ENCODE measurements at regions not wholly inside any gene's neighbourhood (a gene's known extent, or its start where the extent isn't known, plus 50 kb on each side); places are given as distances from the start of the nearest gene placed in this dataset.

DNA sequence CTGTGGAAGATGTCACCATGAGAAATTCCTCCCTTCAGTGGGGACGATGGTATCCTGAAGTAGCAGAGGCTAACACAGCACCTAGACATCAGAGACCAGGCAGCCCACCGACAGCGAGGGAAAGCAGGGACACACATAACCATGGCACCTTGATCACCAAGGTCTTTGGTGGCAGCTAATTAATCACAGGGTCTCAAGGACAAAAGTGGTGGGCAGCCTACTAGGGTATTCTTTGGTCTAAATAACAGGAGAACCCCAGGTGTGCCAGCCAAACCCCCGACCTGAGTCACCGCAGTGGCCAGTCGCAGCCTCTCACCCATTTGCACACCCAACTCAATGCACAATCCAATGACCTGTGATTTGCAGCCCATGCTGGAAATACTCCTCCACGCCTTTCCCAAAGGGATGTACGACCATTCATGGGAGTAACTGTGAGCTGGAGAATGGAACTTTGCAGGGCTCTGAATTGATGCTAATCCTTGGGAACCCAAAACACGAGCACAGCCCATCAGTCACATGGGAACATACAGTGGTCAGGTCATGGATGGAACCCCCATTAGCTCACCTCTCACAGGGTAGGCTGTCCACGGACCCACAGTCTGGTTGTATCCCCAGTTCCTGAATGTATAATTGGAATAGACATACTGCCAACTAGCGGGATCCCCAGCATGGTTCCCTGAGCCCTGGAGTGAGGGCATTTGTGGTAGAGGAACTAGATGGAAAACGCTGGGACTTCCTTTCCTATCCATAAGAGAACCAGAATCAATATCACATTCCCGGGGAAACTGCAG is 58.7 kb upstream of the C14orf180 start:
- no peaks in the 10 kb centered on the region for H3K36me3 ChIP-seq (ENCODE audit: insufficient read depth, low read length, poor library complexity, severe bottlenecking)
- POLR2A ChIA-PET (ENCODE audit: low non-redundant PET) = no interaction called here
- H3K4me1 ChIP-seq (ENCODE audit: insufficient read depth, low read length, poor library complexity, severe bottlenecking) = no peaks in the 10 kb centered on the region
- TF ChIP-seq, protein P1, sequence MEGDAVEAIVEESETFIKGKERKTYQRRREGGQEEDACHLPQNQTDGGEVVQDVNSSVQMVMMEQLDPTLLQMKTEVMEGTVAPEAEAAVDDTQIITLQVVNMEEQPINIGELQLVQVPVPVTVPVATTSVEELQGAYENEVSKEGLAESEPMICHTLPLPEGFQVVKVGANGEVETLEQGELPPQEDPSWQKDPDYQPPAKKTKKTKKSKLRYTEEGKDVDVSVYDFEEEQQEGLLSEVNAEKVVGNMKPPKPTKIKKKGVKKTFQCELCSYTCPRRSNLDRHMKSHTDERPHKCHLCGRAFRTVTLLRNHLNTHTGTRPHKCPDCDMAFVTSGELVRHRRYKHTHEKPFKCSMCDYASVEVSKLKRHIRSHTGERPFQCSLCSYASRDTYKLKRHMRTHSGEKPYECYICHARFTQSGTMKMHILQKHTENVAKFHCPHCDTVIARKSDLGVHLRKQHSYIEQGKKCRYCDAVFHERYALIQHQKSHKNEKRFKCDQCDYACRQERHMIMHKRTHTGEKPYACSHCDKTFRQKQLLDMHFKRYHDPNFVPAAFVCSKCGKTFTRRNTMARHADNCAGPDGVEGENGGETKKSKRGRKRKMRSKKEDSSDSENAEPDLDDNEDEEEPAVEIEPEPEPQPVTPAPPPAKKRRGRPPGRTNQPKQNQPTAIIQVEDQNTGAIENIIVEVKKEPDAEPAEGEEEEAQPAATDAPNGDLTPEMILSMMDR (conservative IDR thresholded peaks at IDR 0.05; ENCODE audit: low read depth, low read length) = no peak
- TF ChIP-seq EZH2 (IDR thresholded peaks at IDR 0.05; ENCODE audit: borderline replicate concordance, low read depth, low read length, poor library complexity, severe bottlenecking) = no peak
- no TSS peak for BruUV-seq (replicated peaks)
- CTCF ChIA-PET = no interaction called here
- no peak for DNase-seq (ENCODE audit: low spot score)
- no peak overlapping the region for H3K27ac ChIP-seq (ENCODE audit: low read depth, low read length, poor library complexity, severe bottlenecking)
- intact Hi-C loops (cut with micrococcal nuclease; ENCODE audit: unreplicated experiment) = no loop called here
- no peak overlapping the region for H3K4me3 ChIP-seq (ENCODE audit: low read depth, low read length, poor library complexity, severe bottlenecking)
- H3K27me3 ChIP-seq (replicated peaks; ENCODE audit: insufficient read depth, low read depth, low read length, poor library complexity) = no peaks in the 10 kb centered on the region
- no peaks in the 10 kb centered on the region for H3K9me3 ChIP-seq (ENCODE audit: low read depth, low read length, poor library complexity, severe bottlenecking)

DNA sequence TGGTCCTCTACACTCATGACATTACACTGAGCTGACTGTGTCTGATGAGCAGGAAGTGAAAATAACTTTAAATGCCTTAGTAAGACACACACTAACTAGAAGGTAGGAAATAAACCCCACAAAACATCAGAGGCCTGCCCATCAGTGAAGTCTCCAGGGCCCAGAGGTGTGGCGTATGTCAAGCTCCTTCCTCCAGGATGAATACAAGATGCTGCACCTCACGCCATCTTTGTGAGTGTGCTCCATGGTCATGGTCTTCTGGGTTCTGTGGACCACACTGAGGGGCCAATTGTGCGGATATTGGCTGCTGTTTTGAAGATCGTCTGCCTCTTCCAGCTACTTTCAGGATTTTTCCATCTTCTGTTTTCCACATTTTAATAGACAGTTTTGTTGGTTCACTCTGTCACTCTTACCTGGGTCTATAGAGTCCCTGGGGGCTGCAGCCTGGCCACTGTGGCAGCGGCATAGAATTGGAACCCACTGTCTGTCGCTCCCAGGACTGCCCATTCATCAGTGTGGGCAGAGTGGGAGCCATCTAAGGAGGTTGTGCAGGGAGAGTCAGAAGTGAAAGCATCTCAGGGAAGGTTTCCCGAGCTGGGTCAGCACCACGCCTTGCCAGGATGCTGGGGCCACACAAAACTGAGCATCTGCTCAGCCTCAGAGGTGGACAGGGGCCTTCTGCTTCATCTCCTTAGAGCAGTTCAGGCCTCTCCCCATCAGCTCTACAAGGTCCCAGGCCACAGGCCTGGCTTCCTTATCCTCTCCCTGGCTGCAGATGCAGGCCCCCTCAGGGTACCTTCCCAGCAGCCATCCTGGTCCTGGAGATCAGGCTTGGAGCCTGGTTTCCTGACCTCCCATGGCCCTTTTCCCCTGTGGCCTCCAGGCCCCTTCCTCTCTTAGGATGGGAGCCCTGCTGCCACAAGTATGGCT is 57.5 kb upstream of the C14orf180 start:
- BruUV-seq (replicated peaks) = no TSS peak
- DNase-seq (ENCODE audit: low spot score) = no peak
- ChIA-PET CTCF (no interaction called here), POLR2A (ENCODE audit: low non-redundant PET) (no interaction called here)
- H3K36me3 ChIP-seq (ENCODE audit: insufficient read depth, low read length, poor library complexity, severe bottlenecking) = no peaks in the 10 kb centered on the region
- H3K4me3 ChIP-seq (ENCODE audit: low read depth, low read length, poor library complexity, severe bottlenecking) = no peak overlapping the region
- H3K27me3 ChIP-seq (replicated peaks; ENCODE audit: insufficient read depth, low read depth, low read length, poor library complexity) = no peaks in the 10 kb centered on the region
- no peaks in the 10 kb centered on the region for H3K4me1 ChIP-seq (ENCODE audit: insufficient read depth, low read length, poor library complexity, severe bottlenecking)
- H3K27ac ChIP-seq (ENCODE audit: low read depth, low read length, poor library complexity, severe bottlenecking) = no peak overlapping the region
- H3K9me3 ChIP-seq (ENCODE audit: low read depth, low read length, poor library complexity, severe bottlenecking) = no peaks in the 10 kb centered on the region
- TF ChIP-seq, protein P1 (conservative IDR thresholded peaks at IDR 0.05; ENCODE audit: low read depth, low read length) = no peak
- no peak for TF ChIP-seq EZH2 (IDR thresholded peaks at IDR 0.05; ENCODE audit: borderline replicate concordance, low read depth, low read length, poor library complexity, severe bottlenecking)
- intact Hi-C loops (cut with micrococcal nuclease; ENCODE audit: unreplicated experiment) = no loop called here

DNA sequence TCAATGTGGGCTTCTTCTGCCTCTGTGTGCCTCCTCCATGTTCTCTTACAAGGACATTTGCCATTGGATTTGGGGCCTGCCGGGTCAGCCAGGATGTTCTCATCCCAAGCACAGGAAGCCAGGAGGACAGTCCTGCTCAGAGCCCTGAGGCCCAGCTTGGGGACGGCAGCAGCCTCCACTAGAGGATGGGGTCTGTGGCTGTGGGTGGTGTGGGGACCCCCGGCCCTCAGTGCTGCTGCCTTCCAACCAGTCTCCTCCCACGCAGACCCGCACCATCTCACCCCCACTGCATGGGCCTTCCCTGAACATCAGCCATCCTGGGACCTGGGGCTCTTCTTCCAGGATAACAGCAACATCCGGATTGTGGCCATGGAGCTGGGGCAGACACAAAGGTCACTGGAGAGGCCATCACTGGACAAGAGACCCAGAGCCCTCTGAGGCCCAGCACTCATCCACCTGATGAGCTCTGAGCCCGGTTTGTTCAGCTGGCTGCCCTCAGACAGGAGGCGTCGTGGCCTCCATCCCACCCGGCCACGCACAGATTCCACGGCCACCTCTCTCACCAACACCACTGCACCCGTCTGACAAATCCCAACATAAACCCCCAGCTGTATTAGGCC is 56.5 kb upstream of the C14orf180 start:
- no peak for DNase-seq (ENCODE audit: low spot score)
- CTCF ChIA-PET = no interaction called here
- intact Hi-C loops (cut with micrococcal nuclease; ENCODE audit: unreplicated experiment) = no loop called here
- Histone ChIP-seq H3K27me3 (replicated peaks; ENCODE audit: insufficient read depth, low read depth, low read length, poor library complexity) (no peaks in the 10 kb centered on the region), H3K36me3 (ENCODE audit: insufficient read depth, low read length, poor library complexity, severe bottlenecking) (no peaks in the 10 kb centered on the region), H3K4me3 (ENCODE audit: low read depth, low read length, poor library complexity, severe bottlenecking) (no peak overlapping the region), H3K4me1 (ENCODE audit: insufficient read depth, low read length, poor library complexity, severe bottlenecking) (no peaks in the 10 kb centered on the region), H3K9me3 (ENCODE audit: low read depth, low read length, poor library complexity, severe bottlenecking) (no peaks in the 10 kb centered on the region), H3K27ac (ENCODE audit: low read depth, low read length, poor library complexity, severe bottlenecking) (no peak overlapping the region)
- TF ChIP-seq, protein P1 (conservative IDR thresholded peaks at IDR 0.05; ENCODE audit: low read depth, low read length) = no peak
- TF ChIP-seq EZH2 (IDR thresholded peaks at IDR 0.05; ENCODE audit: borderline replicate concordance, low read depth, low read length, poor library complexity, severe bottlenecking) = no peak
- POLR2A ChIA-PET (ENCODE audit: low non-redundant PET) = no interaction called here
- BruUV-seq (replicated peaks) = no TSS peak
